Mesendoderm (in vitro differentiated cells): ENCODE measurements at regions not wholly inside any gene's neighbourhood (a gene's known extent, or its start where the extent isn't known, plus 50 kb on each side); places are given as distances from the start of the nearest gene placed in this dataset.
A peak's percentile ranks its signal among the peaks of the same experiment; 100 is the strongest.

ENCODE experiments used
- DNase-seq: peaks from one replicate; pipeline ENCODE4 v3.0.0; 2013
- H2AK5ac ChIP-seq: 2 replicates; pipeline ENCODE4 v1.6.1; 2013; ENCODE audit warnings: low read length, inconsistent platforms
- H2BK120ac ChIP-seq: 2 replicates; pipeline ENCODE4 v1.6.1; 2013; ENCODE audit warnings: low read depth, mild to moderate bottlenecking, low read length, moderate library complexity, mixed read lengths
- H2BK15ac ChIP-seq: replicated peaks from 2 replicates; pipeline ENCODE4 v1.6.1; 2013; ENCODE audit warnings: low read depth, mild to moderate bottlenecking, moderate library complexity
- H2BK5ac ChIP-seq: 2 replicates; pipeline ENCODE4 v1.6.1; 2013; ENCODE audit warnings: low read length, inconsistent platforms
- H3K18ac ChIP-seq: 2 replicates; pipeline ENCODE4 v1.6.1; 2013; ENCODE audit warnings: mild to moderate bottlenecking, low read length, mixed read lengths
- H3K23ac ChIP-seq: one replicate; pipeline ENCODE4 v1.6.1; 2013; ENCODE audit warnings: low read length
- H3K27ac ChIP-seq: 2 replicates; pipeline ENCODE4 v1.5.1; 2013; ENCODE audit warnings: low read depth, mild to moderate bottlenecking, inconsistent platforms, low read length, moderate library complexity
- H3K27me3 ChIP-seq: 2 replicates; pipeline ENCODE4 v1.6.1; 2013; ENCODE audit warnings: low read length, control low read depth, mild to moderate bottlenecking, inconsistent platforms; ENCODE audit not compliant: insufficient read depth, poor library complexity
- H3K36me3 ChIP-seq: 2 replicates; pipeline ENCODE4 v1.6.1; 2013; ENCODE audit warnings: low read length, inconsistent platforms; ENCODE audit not compliant: control insufficient read depth, insufficient read depth
- H3K4ac ChIP-seq: one replicate; pipeline ENCODE4 v1.6.1; 2013; ENCODE audit warnings: low read depth, mild to moderate bottlenecking, low read length, moderate library complexity
- H3K4me1 ChIP-seq: 2 replicates; pipeline ENCODE4 v1.6.1; 2013; ENCODE audit warnings: low read depth, low read length, inconsistent platforms; ENCODE audit not compliant: control insufficient read depth
- H3K4me2 ChIP-seq: 2 replicates; pipeline ENCODE4 v1.6.1; 2013; ENCODE audit warnings: low read length
- H3K4me3 ChIP-seq: 2 replicates; pipeline ENCODE4 v1.5.1; 2013; ENCODE audit warnings: mild to moderate bottlenecking, low read length
- H3K56ac ChIP-seq: one replicate; pipeline ENCODE4 v1.6.1; 2013; ENCODE audit warnings: low read length
- H3K79me1 ChIP-seq: 2 replicates; pipeline ENCODE4 v1.6.1; 2013; ENCODE audit warnings: low read length, inconsistent platforms
- H3K79me2 ChIP-seq: 2 replicates; pipeline ENCODE4 v1.6.1; 2013; ENCODE audit warnings: mild to moderate bottlenecking, low read length; ENCODE audit not compliant: control insufficient read depth, insufficient read depth
- H3K9ac ChIP-seq: 2 replicates; pipeline ENCODE4 v1.6.1; 2013; ENCODE audit warnings: low read length, inconsistent platforms
- H4K5ac ChIP-seq: one replicate; pipeline ENCODE4 v1.6.1; 2013; ENCODE audit warnings: low read length
- H4K8ac ChIP-seq: one replicate; pipeline ENCODE4 v1.6.1; 2013; ENCODE audit warnings: low read depth, mild to moderate bottlenecking, control low read depth, low read length, moderate library complexity
- WGBS: extraction: QIAGEN DNeasy Blood & Tissue Kit; methylation state at CpG from one replicate; pipeline ENCODE4 v1.1.7; 2013; ENCODE audit warnings: low lambda C conversion rate, missing lambda C conversion rate; ENCODE audit not compliant: insufficient coverage; ENCODE audit errors: extremely low coverage; 5-methylcytosine and 5-hydroxymethylcytosine counted together

- Histone ChIP-seq H2BK120ac (no peak overlapping the region), H4K5ac (no peak overlapping the region), H3K4me3 (no peak overlapping the region), H3K79me2 (no peaks in the 10 kb centered on the region), H3K79me1 (no peaks in the 10 kb centered on the region), H2BK15ac (no peak overlapping the region), H3K27ac (no peak overlapping the region), H2AK5ac (no peak overlapping the region), H3K4me2 (no peak overlapping the region), H3K36me3 (no peaks in the 10 kb centered on the region), H3K27me3 (no peaks in the 10 kb centered on the region), H3K56ac (no peak overlapping the region), H3K4ac (no peak overlapping the region), H3K18ac (no peak overlapping the region), H4K8ac (no peak overlapping the region), H2BK5ac (no peak overlapping the region), H3K23ac (no peak overlapping the region), H3K4me1 (no peaks in the 10 kb centered on the region), H3K9ac (no peak overlapping the region)
- no CpG with 5 or more reads among the region's 8 CpGs for WGBS
- DNase-seq = no peak
Observed at GRCh38 chr13:26501641-26502040, 55.8 kb upstream of the WASF3 start.

GRCh38 chr13:26502826-26503225, 54.7 kb upstream of the WASF3 start:
- no peak overlapping the region for H2BK5ac ChIP-seq
- peak; percentile 78 for DNase-seq
- H3K36me3 ChIP-seq = no peaks in the 10 kb centered on the region
- H3K4ac ChIP-seq = no peak overlapping the region
- H3K56ac ChIP-seq = no peak overlapping the region
- no peak overlapping the region for H3K4me3 ChIP-seq
- no peak overlapping the region for H4K5ac ChIP-seq
- H3K4me1 ChIP-seq = no peaks in the 10 kb centered on the region
- H3K4me2 ChIP-seq = no peak overlapping the region
- no peak overlapping the region for H2BK15ac ChIP-seq
- no peak overlapping the region for H2BK120ac ChIP-seq
- H3K23ac ChIP-seq = no peak overlapping the region
- no peak overlapping the region for H3K18ac ChIP-seq
- no peak overlapping the region for H3K9ac ChIP-seq
- no peaks in the 10 kb centered on the region for H3K27me3 ChIP-seq
- H2AK5ac ChIP-seq = no peak overlapping the region
- no peak overlapping the region for H4K8ac ChIP-seq
- no peak overlapping the region for H3K27ac ChIP-seq
- no peaks in the 10 kb centered on the region for H3K79me1 ChIP-seq
- no peaks in the 10 kb centered on the region for H3K79me2 ChIP-seq
- no CpG with 5 or more reads among the region's 12 CpGs for WGBS

GRCh38 chr13:26503826-26504594, 53.5 kb upstream of the WASF3 start:
- Histone ChIP-seq H3K4me2 (no peak overlapping the region), H4K8ac (no peak overlapping the region), H2BK5ac (no peak overlapping the region), H2BK120ac (no peak overlapping the region), H3K23ac (no peak overlapping the region), H2AK5ac (no peak overlapping the region), H3K56ac (no peak overlapping the region), H3K79me2 (no peaks in the 10 kb centered on the region), H3K4me3 (no peak overlapping the region), H3K27me3 (no peaks in the 10 kb centered on the region), H3K18ac (no peak overlapping the region), H3K4me1 (no peaks in the 10 kb centered on the region), H3K27ac (no peak overlapping the region), H3K79me1 (no peaks in the 10 kb centered on the region), H3K9ac (no peak overlapping the region), H4K5ac (no peak overlapping the region), H3K4ac (no peak overlapping the region), H3K36me3 (no peaks in the 10 kb centered on the region), H2BK15ac (no peak overlapping the region)
- DNase-seq = no peak
- WGBS = no CpG with 5 or more reads among the region's 8 CpGs
